Neuron (in vitro differentiated cells): ENCODE measurements at regions not wholly inside any gene's neighbourhood (a gene's known extent, or its start where the extent isn't known, plus 50 kb on each side); places are given as distances from the start of the nearest gene placed in this dataset.
"Not testable (repeated sequence)": the region's sequence is repeated elsewhere in the genome, so short reads cannot be mapped to it uniquely, and the experiment has no call there.

Experiments used
- H2AFZ ChIP-seq: one replicate; pipeline ENCODE4 v1.6.1; 2013; ENCODE audit warnings: low read depth, mild to moderate bottlenecking, inconsistent platforms, low read length, moderate library complexity
- H3K27me3 ChIP-seq: one replicate; pipeline ENCODE4 v1.6.1; 2013; ENCODE audit warnings: low read length; ENCODE audit not compliant: insufficient read depth
- H3K36me3 ChIP-seq: one replicate; pipeline ENCODE4 v1.6.1; 2013; ENCODE audit warnings: low read length; ENCODE audit not compliant: insufficient read depth
- H3K4me1 ChIP-seq: one replicate; pipeline ENCODE4 v1.6.1; 2013; ENCODE audit warnings: low read length; ENCODE audit not compliant: insufficient read depth
- H3K4me3 ChIP-seq: 2 replicates; pipeline ENCODE4 v1.5.1; 2013; ENCODE audit warnings: mild to moderate bottlenecking, low read length, moderate library complexity
- H3K9me3 ChIP-seq: one replicate; pipeline ENCODE4 v1.6.1; 2013; ENCODE audit warnings: low read length

- Histone ChIP-seq H3K4me3 (no peak overlapping the region), H3K9me3 (no peaks in the 10 kb centered on the region), H3K36me3 (no peaks in the 10 kb centered on the region), H3K4me1 (peaks cover 4% of the 10 kb centered on the region), H3K27me3 (no peaks in the 10 kb centered on the region), H2AFZ (no peak overlapping the region)
These were observed 1021.6 kb downstream of the NCAM2 start for GRCh38 chr21:22019766-22020165.

GRCh38 chr21:22020221-22020620 lies 1022.0 kb downstream of the NCAM2 start:
- no peaks in the 10 kb centered on the region for H3K27me3 ChIP-seq
- H3K4me3 ChIP-seq: no peak overlapping the region
- peaks cover 4% of the 10 kb centered on the region for H3K4me1 ChIP-seq
- no peaks in the 10 kb centered on the region for H3K9me3 ChIP-seq
- H3K36me3 ChIP-seq: no peaks in the 10 kb centered on the region
- no peak overlapping the region for H2AFZ ChIP-seq

DNA sequence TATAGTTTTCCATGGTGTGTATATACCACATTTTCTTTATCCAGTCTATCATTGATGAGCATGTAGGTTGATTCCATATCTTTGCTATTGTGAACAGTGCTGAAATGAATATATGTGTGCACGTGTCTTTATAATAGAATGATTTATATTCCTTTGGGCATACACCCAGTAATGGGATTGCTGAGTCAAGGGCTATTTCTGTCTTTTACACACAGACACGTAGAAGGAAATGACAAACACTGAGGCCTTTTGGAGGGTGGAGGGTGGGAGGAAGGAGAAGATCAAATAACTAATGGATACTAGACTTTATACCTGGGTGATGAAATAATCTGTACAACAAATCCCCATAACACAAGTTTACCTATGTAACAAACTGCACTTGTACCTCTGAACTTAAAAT lies 1025.7 kb downstream of the NCAM2 start:
- H3K36me3 ChIP-seq, H3K27me3 ChIP-seq, H3K4me1 ChIP-seq, H3K9me3 ChIP-seq, H2AFZ ChIP-seq, H3K4me3 ChIP-seq: not testable (repeated sequence)

DNA sequence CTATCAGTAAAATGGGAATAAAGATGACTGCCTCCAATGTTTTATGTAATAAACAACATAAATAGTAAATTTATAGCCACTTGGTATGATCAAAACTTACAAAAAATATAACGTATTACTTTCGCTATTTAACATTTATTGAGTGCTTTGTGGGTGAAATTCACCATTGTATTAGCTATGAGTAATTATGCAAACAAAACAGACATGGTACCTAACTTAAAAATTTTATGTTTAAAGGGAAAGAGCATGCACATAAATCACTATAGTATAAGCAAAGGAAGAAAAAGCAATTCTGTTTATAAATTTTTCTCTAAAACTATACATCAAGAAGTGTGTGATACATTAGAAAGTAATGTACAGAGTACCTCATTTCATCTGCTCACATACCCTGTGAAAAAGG lies 1046.2 kb downstream of the NCAM2 start:
- Histone ChIP-seq H3K4me3 (no peak overlapping the region), H3K36me3 (no peaks in the 10 kb centered on the region), H2AFZ (no peak overlapping the region), H3K4me1 (no peaks in the 10 kb centered on the region), H3K27me3 (no peaks in the 10 kb centered on the region), H3K9me3 (no peaks in the 10 kb centered on the region)

DNA sequence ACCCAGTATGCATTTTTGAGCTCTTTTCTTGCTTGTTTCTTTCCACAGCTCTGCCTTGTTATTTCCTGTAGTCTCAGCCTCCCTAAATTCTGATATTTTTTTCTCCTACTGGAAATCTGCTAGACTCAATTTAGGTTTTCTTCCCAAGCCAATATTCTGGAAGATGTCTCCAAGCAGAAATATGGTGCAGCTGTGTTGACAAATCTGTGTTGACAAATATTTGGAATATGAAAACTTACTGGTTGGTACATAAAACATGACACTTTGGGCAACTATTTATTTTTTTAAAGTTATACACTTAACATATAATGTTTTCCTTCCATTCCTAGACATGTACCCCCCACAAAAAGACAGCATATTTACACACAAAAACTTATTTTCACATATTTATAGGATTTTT lies 1048.4 kb downstream of the NCAM2 start:
- Histone ChIP-seq H3K36me3 (no peaks in the 10 kb centered on the region), H3K4me1 (peaks cover 3% of the 10 kb centered on the region), H2AFZ (no peak overlapping the region), H3K27me3 (no peaks in the 10 kb centered on the region), H3K4me3 (no peak overlapping the region), H3K9me3 (no peaks in the 10 kb centered on the region)

GRCh38 chr21:22056904-22057303 lies 1058.7 kb downstream of the NCAM2 start:
- H3K27me3 ChIP-seq: no peaks in the 10 kb centered on the region

DNA sequence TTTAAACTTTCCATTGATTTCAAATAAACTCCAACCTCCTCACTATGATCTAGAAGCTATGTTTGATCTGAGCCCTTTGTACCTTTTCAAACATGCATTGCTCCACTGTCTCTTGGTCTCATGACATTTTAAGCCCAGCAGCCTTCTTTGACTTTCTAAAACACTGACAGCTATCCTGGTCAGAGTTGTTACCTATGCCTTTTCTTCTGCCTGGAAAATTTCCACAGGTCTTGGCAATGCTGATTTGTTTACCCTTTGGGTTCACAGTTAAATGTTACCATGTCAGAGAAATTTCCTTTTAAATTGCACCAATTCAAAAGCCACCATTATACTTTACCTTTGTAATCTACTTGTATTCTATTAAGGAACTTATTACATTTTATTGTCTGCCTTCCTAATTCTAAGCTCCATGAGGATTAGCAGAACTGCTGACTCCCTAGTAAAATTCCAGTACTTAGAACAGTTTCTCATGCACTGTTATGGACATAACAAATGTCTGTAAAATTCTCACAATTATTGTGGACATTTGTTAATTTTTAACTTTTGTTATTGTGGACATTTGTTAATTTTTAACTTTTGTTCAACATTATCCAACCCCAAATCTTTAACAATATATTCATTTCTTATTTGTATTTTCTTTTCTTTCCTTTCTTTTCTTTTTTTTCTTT lies 1064.4 kb downstream of the NCAM2 start:
- no peaks in the 10 kb centered on the region for H3K4me1 ChIP-seq
- H3K9me3 ChIP-seq: no peaks in the 10 kb centered on the region
- no peak overlapping the region for H3K4me3 ChIP-seq
- no peaks in the 10 kb centered on the region for H3K27me3 ChIP-seq
- no peaks in the 10 kb centered on the region for H3K36me3 ChIP-seq
- no peak overlapping the region for H2AFZ ChIP-seq

More at GRCh38 chr21:22056904-22057303, 1058.7 kb downstream of the NCAM2 start:
- Histone ChIP-seq H3K9me3 (no peaks in the 10 kb centered on the region), H3K36me3 (no peaks in the 10 kb centered on the region), H2AFZ (no peak overlapping the region), H3K4me1 (peaks cover 2% of the 10 kb centered on the region), H3K4me3 (no peak overlapping the region)

- Histone ChIP-seq H3K4me1 (no peaks in the 10 kb centered on the region), H2AFZ (no peak overlapping the region), H3K9me3 (no peaks in the 10 kb centered on the region), H3K4me3 (no peak overlapping the region), H3K36me3 (no peaks in the 10 kb centered on the region), H3K27me3 (no peaks in the 10 kb centered on the region)
These were observed 1064.9 kb downstream of the NCAM2 start for GRCh38 chr21:22063140-22063539.

DNA sequence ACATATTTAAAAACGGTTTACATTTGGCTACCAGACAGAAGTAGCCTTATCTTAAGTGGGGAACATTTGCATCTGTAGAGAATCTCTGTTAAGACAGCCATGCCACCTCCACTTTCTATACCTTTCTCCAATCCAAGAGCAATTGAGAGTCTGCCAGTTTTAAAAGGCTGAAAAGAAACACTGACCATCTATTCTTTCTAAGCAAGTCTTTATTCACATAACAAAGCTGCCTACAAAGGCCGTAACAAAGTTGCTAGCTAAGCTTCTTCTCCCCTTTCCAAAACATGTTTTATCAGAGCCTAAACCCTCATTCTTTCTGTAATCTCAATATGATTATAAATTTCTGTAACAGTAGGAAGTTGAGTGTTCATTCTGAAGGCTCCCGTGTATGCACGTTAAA lies 1078.3 kb downstream of the NCAM2 start:
- Histone ChIP-seq H3K4me1 (peaks cover 22% of the 10 kb centered on the region), H3K4me3 (no peak overlapping the region), H3K27me3 (no peaks in the 10 kb centered on the region), H3K9me3 (no peaks in the 10 kb centered on the region), H2AFZ (no peak overlapping the region), H3K36me3 (no peaks in the 10 kb centered on the region)

- H3K36me3 ChIP-seq: no peaks in the 10 kb centered on the region
- H3K9me3 ChIP-seq: no peaks in the 10 kb centered on the region
- H2AFZ ChIP-seq: no peak overlapping the region
- no peaks in the 10 kb centered on the region for H3K4me1 ChIP-seq
- no peaks in the 10 kb centered on the region for H3K27me3 ChIP-seq
- no peak overlapping the region for H3K4me3 ChIP-seq
These were observed 1085.7 kb downstream of the NCAM2 start for GRCh38 chr21:22083899-22084298.

DNA sequence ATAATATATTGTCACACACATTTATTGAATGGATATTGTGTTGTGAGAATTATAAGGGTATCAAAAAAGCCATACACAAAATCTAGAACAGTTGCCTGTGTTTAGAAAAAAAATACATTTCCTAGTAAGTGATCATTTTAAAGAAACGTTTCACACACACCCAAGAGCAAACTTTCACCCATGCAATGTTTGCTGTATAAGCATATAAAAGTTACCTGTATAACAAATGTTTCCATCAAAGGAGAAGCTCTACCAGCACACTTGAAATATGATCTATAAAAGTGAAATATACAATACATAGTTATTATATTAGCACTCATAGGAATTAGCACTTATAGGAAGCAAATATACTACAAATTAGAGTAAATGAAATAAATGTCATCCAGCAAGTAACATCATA lies 1098.1 kb downstream of the NCAM2 start:
- no peaks in the 10 kb centered on the region for H3K9me3 ChIP-seq
- no peaks in the 10 kb centered on the region for H3K27me3 ChIP-seq
- peaks cover 2% of the 10 kb centered on the region for H3K4me1 ChIP-seq
- H2AFZ ChIP-seq: no peak overlapping the region
- no peaks in the 10 kb centered on the region for H3K36me3 ChIP-seq
- no peak overlapping the region for H3K4me3 ChIP-seq

DNA sequence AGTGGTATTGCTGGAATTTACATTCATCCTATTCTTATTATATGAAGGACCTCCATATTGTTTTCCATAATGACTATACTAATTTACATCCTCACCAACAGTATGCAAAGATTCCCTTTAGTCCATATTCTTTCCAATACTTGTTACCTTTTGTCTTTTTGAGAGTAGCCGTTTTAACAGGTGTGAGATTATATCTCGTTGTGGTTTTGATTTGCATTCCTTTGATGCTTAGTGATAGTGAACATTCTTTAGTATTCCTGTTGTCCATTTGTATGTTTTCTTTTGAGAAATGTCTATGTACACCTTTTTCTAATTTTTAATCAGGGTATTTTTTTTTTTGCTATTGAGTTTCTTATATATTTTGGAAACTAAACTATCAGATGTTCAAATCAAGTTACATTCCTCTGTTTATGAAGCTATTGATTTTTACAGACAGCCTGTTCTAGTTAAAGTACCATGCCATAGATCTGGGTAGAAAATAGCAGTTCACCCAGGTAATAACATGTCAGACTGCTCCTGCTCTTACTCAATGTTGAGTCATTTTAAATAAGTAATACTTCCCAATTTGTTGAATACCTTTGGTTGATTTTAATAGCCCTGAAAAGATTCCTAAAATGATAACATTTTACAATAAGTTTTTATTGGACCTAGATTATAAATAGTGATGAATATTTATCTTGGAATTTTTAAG lies 1108.7 kb downstream of the NCAM2 start:
- no peak overlapping the region for H3K4me3 ChIP-seq
- H3K4me1 ChIP-seq: no peaks in the 10 kb centered on the region

GRCh38 chr21:22115746-22116145 lies 1117.5 kb downstream of the NCAM2 start:
- H3K9me3 ChIP-seq: no peaks in the 10 kb centered on the region
- no peak overlapping the region for H2AFZ ChIP-seq
- no peaks in the 10 kb centered on the region for H3K36me3 ChIP-seq
- H3K4me3 ChIP-seq: no peak overlapping the region
- H3K4me1 ChIP-seq: no peaks in the 10 kb centered on the region
- no peaks in the 10 kb centered on the region for H3K27me3 ChIP-seq

More for the DNA sequence above, 1108.7 kb downstream of the NCAM2 start:
- Histone ChIP-seq H2AFZ (no peak overlapping the region), H3K36me3 (no peaks in the 10 kb centered on the region), H3K27me3 (no peaks in the 10 kb centered on the region), H3K9me3 (no peaks in the 10 kb centered on the region)
